Inflammatory macrophage (primary cell): ENCODE measurements at regions not wholly inside any gene's neighbourhood (a gene's known extent, or its start where the extent isn't known, plus 50 kb on each side); places are given as distances from the start of the nearest gene placed in this dataset.

Experiments used
- DNase-seq, 2 donors: peaks; one replicate each; pipeline ENCODE4 v3.0.0-alpha.2; 2020 to 2022

GRCh38 chr18:6465281-6465680 lies 50.6 kb upstream of the L3MBTL4 start:
- no peak for DNase-seq

GRCh38 chr18:6476190-6476589 lies 61.5 kb upstream of the L3MBTL4 start:
- DNase-seq: no peak

GRCh38 chr18:6476880-6477279 lies 62.2 kb upstream of the L3MBTL4 start:
- no peak for DNase-seq

DNA sequence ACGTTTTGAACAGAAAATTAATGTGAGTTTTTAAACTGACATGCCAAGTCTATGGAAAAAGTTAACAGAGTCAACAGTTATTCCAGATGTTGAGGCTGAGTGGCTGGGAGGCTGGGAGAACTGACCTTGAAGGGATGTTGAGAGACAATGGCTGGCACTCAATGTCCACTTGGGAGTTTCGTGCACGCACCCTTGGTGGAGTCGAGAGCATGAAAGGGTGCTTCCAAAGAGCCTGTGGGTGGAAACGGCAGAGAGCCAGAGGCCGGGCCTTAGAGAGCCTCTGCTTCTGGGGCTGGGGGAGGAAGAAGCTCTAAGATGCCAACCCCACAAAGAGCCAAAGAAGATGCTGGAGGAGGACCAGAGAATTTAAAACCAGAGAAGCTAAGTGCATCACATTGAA lies 63.4 kb upstream of the L3MBTL4 start:
- no peak for DNase-seq

DNA sequence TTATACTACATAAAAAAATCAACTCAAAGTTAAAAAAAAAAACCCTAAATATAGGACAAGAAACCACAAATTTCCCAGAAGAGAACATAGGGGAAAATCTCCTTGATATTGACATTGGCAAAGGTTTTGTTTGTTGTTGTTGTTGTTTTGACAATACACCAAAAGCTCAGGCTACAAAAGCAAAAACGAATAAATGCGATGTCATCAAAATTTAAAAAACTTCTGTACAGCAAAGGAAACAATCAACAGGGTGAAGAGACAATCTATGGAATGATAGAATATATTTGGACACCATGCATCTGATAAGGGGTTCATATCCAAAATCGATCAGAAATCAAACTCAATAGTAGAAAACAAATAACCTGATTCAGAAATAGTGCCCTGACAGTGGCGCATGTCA lies 65.0 kb upstream of the L3MBTL4 start:
- no peak for DNase-seq

- DNase-seq: peak in 1 of 2 donors; percentile 31
Observed at GRCh38 chr18:6482198-6482977, 67.7 kb upstream of the L3MBTL4 start.

- DNase-seq: no peak
Observed at GRCh38 chr18:6484659-6485058, 69.9 kb upstream of the L3MBTL4 start.

DNA sequence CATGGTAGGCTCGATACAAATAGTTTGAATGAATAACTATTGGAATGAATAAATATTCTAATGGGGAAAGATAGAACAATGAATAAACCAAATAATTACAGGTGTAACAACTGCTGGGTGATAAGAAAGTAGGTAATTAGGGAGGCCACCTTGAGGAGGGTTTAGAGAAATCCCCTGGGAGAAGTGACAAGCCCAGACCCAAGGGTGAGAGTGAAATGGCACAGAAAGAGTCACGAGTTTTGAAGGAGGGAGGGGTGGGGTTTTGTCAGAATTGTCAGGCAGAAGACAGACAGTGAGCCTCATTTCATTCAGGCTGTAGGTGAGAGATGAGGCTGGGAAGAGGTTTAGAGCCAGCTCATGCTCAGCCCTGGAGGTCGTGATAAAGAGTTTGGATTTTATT lies 71.6 kb upstream of the L3MBTL4 start:
- DNase-seq: no peak

DNA sequence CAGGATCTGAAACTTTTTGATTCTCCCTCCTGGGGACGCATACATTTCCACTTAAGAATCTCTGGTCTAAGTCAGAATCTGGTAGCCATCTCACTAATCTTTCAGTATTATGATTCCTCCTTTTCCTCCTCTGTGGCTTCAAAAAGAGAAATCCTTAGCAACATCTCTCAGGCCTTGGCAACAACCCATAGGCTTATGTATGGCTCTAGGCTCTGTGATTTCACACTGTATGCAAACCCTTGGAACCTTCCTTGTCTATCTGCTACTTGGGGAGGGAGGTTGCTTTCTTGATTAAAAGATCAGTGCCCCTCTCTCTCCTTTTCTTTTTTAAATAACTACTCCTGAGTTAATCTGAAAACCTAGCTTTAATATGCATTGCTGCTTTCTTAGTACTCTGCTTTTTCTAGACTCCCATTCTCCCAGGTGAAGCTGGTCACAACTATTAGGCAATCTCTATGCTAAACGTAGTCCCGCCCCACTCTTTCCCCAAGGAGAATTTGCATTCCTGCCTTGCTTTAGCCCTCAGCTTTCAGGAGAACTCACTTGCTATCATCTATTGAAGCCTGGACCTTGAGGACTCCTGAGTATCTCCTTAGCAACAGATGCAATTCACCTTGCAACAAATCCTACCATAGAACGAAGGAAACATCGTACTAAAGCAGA lies 72.2 kb upstream of the L3MBTL4 start:
- no peak for DNase-seq

GRCh38 chr18:6487968-6488367 lies 73.3 kb upstream of the L3MBTL4 start:
- no peak for DNase-seq

GRCh38 chr18:6488956-6489355 lies 74.2 kb upstream of the L3MBTL4 start:
- DNase-seq: no peak

- DNase-seq: no peak
Observed at GRCh38 chr18:6489977-6490376, 75.3 kb upstream of the L3MBTL4 start.

- DNase-seq: no peak
Observed at GRCh38 chr18:6493194-6493593, 78.5 kb upstream of the L3MBTL4 start.

DNA sequence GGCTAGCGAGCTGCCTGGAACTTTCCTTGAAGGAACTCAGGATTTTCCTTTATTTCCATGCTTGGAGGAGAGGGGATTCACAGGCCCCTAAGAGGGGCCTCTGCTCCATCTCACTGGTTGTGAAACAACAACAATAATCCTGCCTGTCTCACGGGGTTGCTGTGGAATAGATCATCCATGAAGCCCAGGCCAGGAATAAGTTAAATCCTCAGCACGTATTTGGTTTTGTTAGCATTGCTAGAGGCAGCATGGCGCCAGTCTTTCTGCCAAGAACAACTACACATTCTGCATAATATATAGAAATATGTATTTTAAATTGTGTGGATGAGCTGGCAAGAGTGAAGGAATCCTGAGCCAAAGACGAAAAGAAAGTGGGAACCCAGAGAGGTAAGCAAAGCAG lies 80.8 kb upstream of the L3MBTL4 start:
- DNase-seq: no peak

- no peak for DNase-seq
Observed at GRCh38 chr18:6497543-6497942, 82.8 kb upstream of the L3MBTL4 start.

DNA sequence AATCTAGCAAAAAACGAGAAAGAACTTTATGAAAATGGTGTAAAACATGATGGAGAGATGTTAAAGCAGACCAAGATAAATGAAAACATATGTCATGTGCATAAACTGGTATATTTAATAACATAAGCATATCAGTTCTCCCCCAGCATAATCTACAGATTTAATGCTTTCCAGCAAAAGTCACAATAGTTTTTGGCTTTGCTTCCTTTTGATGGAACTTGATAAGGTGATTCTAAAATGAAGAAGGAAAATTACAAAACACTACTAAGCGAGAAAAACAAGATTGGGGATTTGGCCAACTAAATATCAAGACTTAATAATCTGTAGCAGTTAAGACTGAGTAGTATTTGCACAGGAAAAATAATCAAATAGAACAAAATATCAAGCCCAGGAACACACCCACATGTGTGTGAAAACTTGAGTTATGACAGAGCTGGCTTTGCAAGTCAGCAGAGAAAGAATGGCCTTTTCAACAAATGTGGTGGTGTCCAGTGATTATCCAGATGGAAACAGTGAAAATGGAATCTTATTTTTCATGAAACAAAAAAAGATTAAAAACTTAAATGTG lies 83.7 kb upstream of the L3MBTL4 start:
- DNase-seq: no peak

GRCh38 chr18:6504605-6505497 lies 90.1 kb upstream of the L3MBTL4 start:
- DNase-seq: no peak

DNA sequence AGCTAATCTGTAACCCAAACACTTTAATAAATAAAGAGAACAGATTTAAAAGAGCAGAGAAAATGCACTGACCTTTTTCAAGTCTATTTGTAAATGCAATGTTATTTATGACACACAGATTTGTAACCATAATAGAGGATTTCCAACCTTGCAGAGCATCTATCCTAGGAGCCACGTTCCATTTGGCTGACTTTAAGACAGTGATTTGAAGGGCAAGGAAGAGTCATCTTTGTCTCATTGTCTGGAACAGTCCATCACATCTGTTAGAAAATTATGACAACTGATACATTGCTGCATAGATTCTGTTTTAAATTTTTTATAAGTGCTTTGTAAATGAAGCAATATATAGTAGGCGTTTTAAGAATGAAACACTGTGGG lies 90.8 kb upstream of the L3MBTL4 start:
- DNase-seq: no peak

- no peak for DNase-seq
Observed at GRCh38 chr18:6509417-6509816, 94.7 kb upstream of the L3MBTL4 start.

GRCh38 chr18:6509832-6510231 lies 95.1 kb upstream of the L3MBTL4 start:
- no peak for DNase-seq

GRCh38 chr18:6520901-6521300 lies 106.2 kb upstream of the L3MBTL4 start:
- no peak for DNase-seq

- peak; percentile 53 to 55 for DNase-seq
Observed at GRCh38 chr18:6521803-6522418, 107.2 kb upstream of the L3MBTL4 start.

GRCh38 chr18:6525604-6526003 lies 110.9 kb upstream of the L3MBTL4 start:
- no peak for DNase-seq
